IgD-negative memory B cell (primary cell): ENCODE measurements at regions not wholly inside any gene's neighbourhood (a gene's known extent, or its start where the extent isn't known, plus 50 kb on each side); places are given as distances from the start of the nearest gene placed in this dataset.

Experiments
- H3K27ac Mint-ChIP-seq, 3 donors: one replicate each; pipeline ENCODE4 v1.8.0; 2020 to 2022; ENCODE audit warnings: mild to moderate bottlenecking in 3 of 3, mixed read lengths in 3 of 3, moderate library complexity in 1 of 3
- H3K27me3 Mint-ChIP-seq: one replicate; pipeline ENCODE4 v1.8.0; 2021; ENCODE audit warnings: mixed read lengths
- H3K36me3 Mint-ChIP-seq: one replicate; pipeline ENCODE4 v1.8.0; 2020; ENCODE audit warnings: mild to moderate bottlenecking, mixed read lengths
- H3K4me1 Mint-ChIP-seq, 3 donors: one replicate each; pipeline ENCODE4 v1.8.0; 2020 to 2022; ENCODE audit warnings: mixed read lengths in 3 of 3, mild to moderate bottlenecking in 1 of 3
- H3K4me3 Mint-ChIP-seq, 4 donors: one replicate each; pipeline ENCODE4 v1.8.0; 2020 to 2022; ENCODE audit warnings: mild to moderate bottlenecking in 4 of 4, mixed read lengths in 4 of 4, moderate library complexity in 3 of 4
- H3K9me3 Mint-ChIP-seq, 3 donors: one replicate each; pipeline ENCODE4 v1.8.0; 2020 to 2021; ENCODE audit warnings: mixed read lengths in 3 of 3, mild to moderate bottlenecking in 1 of 3

- Mint-ChIP-seq H3K4me3 (no peak overlapping the region), H3K36me3 (peaks cover 2% of the 10 kb centered on the region), H3K27me3 (peaks cover 8% of the 10 kb centered on the region), H3K27ac (no peak overlapping the region), H3K4me1 (peaks cover 2 to 15% (median 12%) of the 10 kb centered on the region in 3 donors), H3K9me3 (peaks cover 0 to 2% (median 2%) of the 10 kb centered on the region in 3 donors)
Measured at GRCh38 chr5:133698646-133699526, 86.5 kb upstream of the FSTL4 start.

GRCh38 chr5:133698259-133698554 is 85.9 kb upstream of the FSTL4 start:
- H3K4me3 Mint-ChIP-seq, result peak overlapping the region in 1 of 4 donors; percentile 7
- H3K27ac Mint-ChIP-seq, result no peak overlapping the region
- H3K4me1 Mint-ChIP-seq, result peaks cover 2 to 15% (median 12%) of the 10 kb centered on the region in 3 donors
- peaks cover 8% of the 10 kb centered on the region for H3K27me3 Mint-ChIP-seq
- H3K36me3 Mint-ChIP-seq, result peaks cover 2% of the 10 kb centered on the region
- H3K9me3 Mint-ChIP-seq, result peaks cover 0 to 2% (median 2%) of the 10 kb centered on the region in 3 donors

GRCh38 chr5:133697536-133698258 is 85.4 kb upstream of the FSTL4 start:
- H3K4me3 Mint-ChIP-seq, result peak overlapping the region in 1 of 4 donors; percentile 7
- peaks cover 8% of the 10 kb centered on the region for H3K27me3 Mint-ChIP-seq
- peaks cover 2% of the 10 kb centered on the region for H3K36me3 Mint-ChIP-seq
- H3K27ac Mint-ChIP-seq, result peak overlapping the region in 1 of 3 donors; percentile 75
- H3K4me1 Mint-ChIP-seq, result peaks cover 2 to 15% (median 12%) of the 10 kb centered on the region in 3 donors
- H3K9me3 Mint-ChIP-seq, result peaks cover 0 to 2% (median 2%) of the 10 kb centered on the region in 3 donors

GRCh38 chr5:133696782-133697507 is 84.6 kb upstream of the FSTL4 start:
- peaks cover 8% of the 10 kb centered on the region for H3K27me3 Mint-ChIP-seq
- H3K9me3 Mint-ChIP-seq, result peaks cover 0 to 2% (median 2%) of the 10 kb centered on the region in 3 donors
- H3K4me1 Mint-ChIP-seq, result peaks cover 2 to 15% (median 12%) of the 10 kb centered on the region in 3 donors
- no peak overlapping the region for H3K4me3 Mint-ChIP-seq
- H3K36me3 Mint-ChIP-seq, result peaks cover 2% of the 10 kb centered on the region
- H3K27ac Mint-ChIP-seq, result no peak overlapping the region

GRCh38 chr5:133696006-133696584 is 83.8 kb upstream of the FSTL4 start:
- Mint-ChIP-seq H3K27ac (no peak overlapping the region), H3K9me3 (peaks cover 0 to 2% (median 2%) of the 10 kb centered on the region in 3 donors), H3K4me3 (no peak overlapping the region), H3K27me3 (peaks cover 5% of the 10 kb centered on the region), H3K4me1 (peaks cover 2 to 15% (median 12%) of the 10 kb centered on the region in 3 donors), H3K36me3 (peaks cover 2% of the 10 kb centered on the region)

GRCh38 chr5:133694181-133694831 is 82.0 kb upstream of the FSTL4 start:
- Mint-ChIP-seq H3K36me3 (no peaks in the 10 kb centered on the region), H3K27ac (peak overlapping the region in 1 of 3 donors; percentile 32), H3K27me3 (peaks cover 16% of the 10 kb centered on the region), H3K4me1 (peaks cover 2 to 14% (median 7%) of the 10 kb centered on the region in 3 donors), H3K4me3 (no peak overlapping the region), H3K9me3 (peaks cover 0 to 2% (median 2%) of the 10 kb centered on the region in 3 donors)

- Mint-ChIP-seq H3K4me3 (no peak overlapping the region), H3K27me3 (peaks cover 19% of the 10 kb centered on the region), H3K9me3 (peaks cover 0 to 2% (median 2%) of the 10 kb centered on the region in 3 donors), H3K36me3 (no peaks in the 10 kb centered on the region), H3K27ac (no peak overlapping the region), H3K4me1 (no peaks in the 10 kb centered on the region)
Measured at GRCh38 chr5:133691448-133691847, 79.1 kb upstream of the FSTL4 start.

- Mint-ChIP-seq H3K27me3 (peaks cover 19% of the 10 kb centered on the region), H3K4me3 (no peak overlapping the region), H3K27ac (peak overlapping the region in 1 of 3 donors; percentile 40), H3K36me3 (no peaks in the 10 kb centered on the region), H3K4me1 (no peaks in the 10 kb centered on the region), H3K9me3 (peaks cover 0 to 2% (median 2%) of the 10 kb centered on the region in 3 donors)
Measured at GRCh38 chr5:133690746-133691145, 78.4 kb upstream of the FSTL4 start.

- H3K27ac Mint-ChIP-seq, result no peak overlapping the region
- no peaks in the 10 kb centered on the region for H3K4me1 Mint-ChIP-seq
- H3K36me3 Mint-ChIP-seq, result no peaks in the 10 kb centered on the region
- no peak overlapping the region for H3K4me3 Mint-ChIP-seq
- peaks cover 20% of the 10 kb centered on the region for H3K27me3 Mint-ChIP-seq
- no peaks in the 10 kb centered on the region for H3K9me3 Mint-ChIP-seq
Measured at GRCh38 chr5:133688391-133688790, 76.0 kb upstream of the FSTL4 start.

GRCh38 chr5:133687212-133688061 is 75.1 kb upstream of the FSTL4 start:
- Mint-ChIP-seq H3K27ac (no peak overlapping the region), H3K4me3 (no peak overlapping the region), H3K9me3 (no peaks in the 10 kb centered on the region), H3K27me3 (peaks cover 20% of the 10 kb centered on the region), H3K4me1 (no peaks in the 10 kb centered on the region), H3K36me3 (no peaks in the 10 kb centered on the region)

GRCh38 chr5:133686566-133686965 is 74.2 kb upstream of the FSTL4 start:
- H3K27me3 Mint-ChIP-seq, result peaks cover 20% of the 10 kb centered on the region
- H3K9me3 Mint-ChIP-seq, result no peaks in the 10 kb centered on the region
- H3K27ac Mint-ChIP-seq, result no peak overlapping the region
- H3K4me1 Mint-ChIP-seq, result no peaks in the 10 kb centered on the region
- H3K36me3 Mint-ChIP-seq, result no peaks in the 10 kb centered on the region
- no peak overlapping the region for H3K4me3 Mint-ChIP-seq

GRCh38 chr5:133685402-133686018 is 73.2 kb upstream of the FSTL4 start:
- Mint-ChIP-seq H3K27me3 (peaks cover 16% of the 10 kb centered on the region), H3K4me1 (no peaks in the 10 kb centered on the region), H3K4me3 (no peak overlapping the region), H3K9me3 (no peaks in the 10 kb centered on the region), H3K27ac (no peak overlapping the region), H3K36me3 (no peaks in the 10 kb centered on the region)
